Heart left ventricle (tissue), 13 donors: ENCODE measurements at regions not wholly inside any gene's neighbourhood (a gene's known extent, or its start where the extent isn't known, plus 50 kb on each side); places are given as distances from the start of the nearest gene placed in this dataset.
"Not testable (repeated sequence)": the region's sequence is repeated elsewhere in the genome, so short reads cannot be mapped to it uniquely, and the experiment has no call there.

Experiments used
- POLR2A ChIP-seq, 2 donors: fragments of 450-650 bp; IDR thresholded peaks; one replicate each; pipeline ENCODE4 v1.6.1; 2017; ENCODE audit warnings: antibody characterized with exemption in 2 of 2, mild to moderate bottlenecking in 2 of 2, moderate library complexity in 2 of 2
- TF ChIP-seq, protein P1 (sequence below), 12 donors: fragments of 200-600 bp; sonication (generic) in 4 of 12; IDR thresholded peaks; one replicate each; pipeline versions ENCODE4 v1.5.0 to v1.8.0; 2018 to 2022; ENCODE audit warnings: antibody characterized with exemption in 12 of 12, mild to moderate bottlenecking in 5 of 12
- donor health status: ischemic (EF 13 %, LVEDD 7.1; RV severe dilation, severe dysfunction).
- donor health status: DM: no; HTN: yes; CAD: no.
- donor health status: DM: no; HTN: no; CAD: no.
- donor health status: ischemic (EF 25% LVEDD 6.9; RV normal size, moderate dysfunction).
- donor health status: ischemic (EF 25% LVEDD 5.7; RV mildly dilated, moderate dysfunction).
- donor health status: ischemic (EF 35%, LVEDD 5.7; RV mildly dilated, moderate dysfunction).
- donor health status: nonischemic (EF 11% LVEDD 7.7; RV severe dilation, severe dysfunction).
- donor health status: DM: yes; HTN: yes; CAD: no.
- donor health status: PGD.
- donor health status: ischemic (EF 29% LVEDD 5.4; RV normal size, mild dysfunction).
- donor health status: nonischemic (EF 23%, LVEDD 6.1; RV moderate dilation, normal function).

DNA sequence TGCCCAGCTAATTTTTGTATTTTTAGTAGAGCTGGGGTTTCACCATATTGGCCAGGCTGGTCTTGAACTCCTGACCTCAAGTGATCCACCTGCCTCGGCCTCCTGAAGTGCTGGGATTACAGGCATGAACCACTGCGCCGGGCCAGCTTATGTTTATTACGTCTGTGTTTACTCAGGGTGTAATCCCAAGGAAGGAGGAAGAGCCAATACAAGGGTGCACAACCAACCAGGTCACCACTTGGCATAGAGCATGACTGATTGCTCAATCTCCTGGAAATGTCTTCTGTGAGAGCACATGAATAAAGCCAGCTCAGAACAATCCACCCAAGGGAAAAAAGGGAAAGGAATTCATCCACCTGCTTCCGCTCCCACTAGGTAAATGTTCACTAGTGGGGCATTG, 54.7 kb upstream of the RALY start:
- TF ChIP-seq, protein P1, sequence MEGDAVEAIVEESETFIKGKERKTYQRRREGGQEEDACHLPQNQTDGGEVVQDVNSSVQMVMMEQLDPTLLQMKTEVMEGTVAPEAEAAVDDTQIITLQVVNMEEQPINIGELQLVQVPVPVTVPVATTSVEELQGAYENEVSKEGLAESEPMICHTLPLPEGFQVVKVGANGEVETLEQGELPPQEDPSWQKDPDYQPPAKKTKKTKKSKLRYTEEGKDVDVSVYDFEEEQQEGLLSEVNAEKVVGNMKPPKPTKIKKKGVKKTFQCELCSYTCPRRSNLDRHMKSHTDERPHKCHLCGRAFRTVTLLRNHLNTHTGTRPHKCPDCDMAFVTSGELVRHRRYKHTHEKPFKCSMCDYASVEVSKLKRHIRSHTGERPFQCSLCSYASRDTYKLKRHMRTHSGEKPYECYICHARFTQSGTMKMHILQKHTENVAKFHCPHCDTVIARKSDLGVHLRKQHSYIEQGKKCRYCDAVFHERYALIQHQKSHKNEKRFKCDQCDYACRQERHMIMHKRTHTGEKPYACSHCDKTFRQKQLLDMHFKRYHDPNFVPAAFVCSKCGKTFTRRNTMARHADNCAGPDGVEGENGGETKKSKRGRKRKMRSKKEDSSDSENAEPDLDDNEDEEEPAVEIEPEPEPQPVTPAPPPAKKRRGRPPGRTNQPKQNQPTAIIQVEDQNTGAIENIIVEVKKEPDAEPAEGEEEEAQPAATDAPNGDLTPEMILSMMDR (IDR thresholded peaks at IDR 0.05): not testable (repeated sequence)
- TF ChIP-seq POLR2A (IDR thresholded peaks at IDR 0.05): not testable (repeated sequence)
